Stimulated activated naive CD8-positive, alpha-beta T cell treated with anti-CD3 and anti-CD28 coated beads, Interleukin-15, amount 100 ng/mL, for 72 hours (primary cell): ENCODE measurements at regions not wholly inside any gene's neighbourhood (a gene's known extent, or its start where the extent isn't known, plus 50 kb on each side); places are given as distances from the start of the nearest gene placed in this dataset.

Experiments
- ATAC-seq: fragments of 150-1000 bp; cut with Tn5 transposase; 2 replicates; pipeline ENCODE4 v1.10.0; 2021; ENCODE audit warnings: mild to moderate bottlenecking, moderate library complexity
- DNase-seq, 2 donors: peaks; one replicate each; pipeline ENCODE4 v3.0.0; 2021 to 2022
- H3K27ac Mint-ChIP-seq, 2 donors: one replicate each; pipeline ENCODE4 v1.8.0; 2022; ENCODE audit warnings: mild to moderate bottlenecking in 2 of 2, mixed read lengths in 2 of 2, moderate library complexity in 2 of 2
- H3K27me3 Mint-ChIP-seq: one replicate; pipeline ENCODE4 v1.8.0; 2022; ENCODE audit warnings: mixed read lengths
- H3K4me1 Mint-ChIP-seq: one replicate; pipeline ENCODE4 v1.8.0; 2022; ENCODE audit warnings: mild to moderate bottlenecking, mixed read lengths
- H3K4me3 Mint-ChIP-seq, 2 donors: one replicate each; pipeline ENCODE4 v1.8.0; 2022; ENCODE audit warnings: mild to moderate bottlenecking in 2 of 2, mixed read lengths in 2 of 2, moderate library complexity in 1 of 2
- H3K9me3 Mint-ChIP-seq, 2 donors: one replicate each; pipeline ENCODE4 v1.8.0; 2022; ENCODE audit warnings: mixed read lengths in 2 of 2

DNA sequence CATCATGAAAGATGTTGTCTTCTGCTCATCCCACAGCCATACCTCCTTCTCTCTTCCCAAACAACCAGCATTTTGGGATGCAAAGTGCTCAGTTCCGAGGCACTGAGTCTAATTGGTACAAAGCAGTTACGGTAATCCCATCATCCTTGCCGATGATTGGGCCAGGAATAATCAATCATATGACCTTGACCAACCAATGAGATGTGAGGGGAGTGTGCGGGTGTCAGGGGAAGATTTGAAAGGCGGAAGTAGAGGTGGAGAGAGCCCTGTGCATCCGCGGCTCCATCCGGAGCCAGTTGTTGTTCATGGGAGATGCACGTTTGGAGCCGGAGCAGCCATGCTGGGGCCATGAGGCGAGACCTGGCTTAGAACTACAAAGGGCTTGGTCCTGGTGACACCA, 67.3 kb downstream of the SYNE3 start:
- no peak for ATAC-seq
- Mint-ChIP-seq H3K4me3 (no peak overlapping the region), H3K27me3 (no peaks in the 10 kb centered on the region), H3K27ac (peak overlapping the region in 1 of 2 donors; percentile 77), H3K4me1 (peaks cover 5% of the 10 kb centered on the region), H3K9me3 (no peaks in the 10 kb centered on the region)
- DNase-seq = no peak

DNA sequence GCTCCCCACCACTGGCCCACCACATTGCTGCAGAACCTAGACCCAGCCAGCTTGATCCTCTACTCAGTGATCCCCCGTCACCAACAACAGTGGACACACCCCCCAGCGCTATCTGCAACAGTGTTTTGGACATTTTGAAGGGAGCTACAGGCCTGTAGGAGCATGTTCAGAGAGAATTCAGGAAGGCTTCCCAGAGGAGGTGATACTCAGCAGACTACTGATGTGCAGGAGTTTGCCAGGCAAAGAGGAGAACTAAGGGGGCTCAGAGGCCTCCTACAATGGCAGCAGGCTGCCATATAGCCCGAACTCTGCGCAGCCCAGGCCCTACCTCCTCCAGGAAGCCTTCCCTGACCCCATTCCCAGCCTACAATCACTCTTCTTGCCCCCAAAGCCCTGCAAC, 70.0 kb downstream of the SYNE3 start:
- DNase-seq (no peak), ATAC-seq (peak; percentile 13)
- Mint-ChIP-seq H3K9me3 (no peaks in the 10 kb centered on the region), H3K4me3 (no peak overlapping the region), H3K27me3 (no peaks in the 10 kb centered on the region), H3K27ac (peak overlapping the region in 1 of 2 donors; percentile 69), H3K4me1 (peaks cover 13% of the 10 kb centered on the region)

DNA sequence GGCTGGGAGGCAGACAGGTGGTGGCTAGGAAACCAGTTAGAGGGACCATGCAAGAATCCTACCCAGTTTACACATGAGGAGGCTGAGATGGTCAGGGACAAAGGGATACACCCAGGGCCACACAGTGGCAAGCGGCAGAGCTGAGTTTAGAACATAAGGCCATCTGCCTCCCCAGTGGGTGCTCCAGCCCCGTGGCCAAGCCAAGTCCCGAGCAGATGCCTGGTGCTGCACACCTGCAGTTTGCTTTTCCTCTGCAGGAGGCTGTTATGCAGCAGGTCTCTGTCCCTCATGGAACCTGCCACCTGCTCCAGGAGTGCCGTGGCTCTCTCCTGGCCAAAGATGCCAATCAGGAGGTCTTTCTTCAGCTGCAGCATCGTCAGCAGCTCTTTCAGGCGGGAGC, 70.8 kb downstream of the SYNE3 start:
- Mint-ChIP-seq H3K9me3 (no peaks in the 10 kb centered on the region), H3K4me1 (peaks cover 13% of the 10 kb centered on the region), H3K27ac (no peak overlapping the region), H3K4me3 (no peak overlapping the region), H3K27me3 (no peaks in the 10 kb centered on the region)
- ATAC-seq (no peak), DNase-seq (no peak)

DNA sequence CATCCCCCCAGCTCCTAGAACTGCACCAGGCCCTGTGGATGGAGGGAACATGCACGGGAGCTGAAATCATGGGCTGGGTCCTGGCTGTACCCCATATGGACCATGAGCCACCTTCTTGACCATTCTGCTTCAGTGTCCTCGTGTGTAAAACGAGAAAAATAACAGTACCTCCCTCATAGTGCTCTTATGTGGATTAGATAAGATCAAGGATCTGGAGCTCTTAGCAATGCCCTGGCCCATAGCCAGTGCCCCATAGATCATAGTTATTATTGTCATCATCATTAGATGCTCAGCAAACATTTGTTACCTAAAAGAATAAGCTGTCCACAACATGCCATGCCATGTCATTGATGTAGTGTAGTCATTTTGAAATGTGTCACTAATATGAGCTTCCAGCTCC, 71.3 kb downstream of the SYNE3 start:
- H3K4me1 Mint-ChIP-seq = peaks cover 13% of the 10 kb centered on the region

DNA sequence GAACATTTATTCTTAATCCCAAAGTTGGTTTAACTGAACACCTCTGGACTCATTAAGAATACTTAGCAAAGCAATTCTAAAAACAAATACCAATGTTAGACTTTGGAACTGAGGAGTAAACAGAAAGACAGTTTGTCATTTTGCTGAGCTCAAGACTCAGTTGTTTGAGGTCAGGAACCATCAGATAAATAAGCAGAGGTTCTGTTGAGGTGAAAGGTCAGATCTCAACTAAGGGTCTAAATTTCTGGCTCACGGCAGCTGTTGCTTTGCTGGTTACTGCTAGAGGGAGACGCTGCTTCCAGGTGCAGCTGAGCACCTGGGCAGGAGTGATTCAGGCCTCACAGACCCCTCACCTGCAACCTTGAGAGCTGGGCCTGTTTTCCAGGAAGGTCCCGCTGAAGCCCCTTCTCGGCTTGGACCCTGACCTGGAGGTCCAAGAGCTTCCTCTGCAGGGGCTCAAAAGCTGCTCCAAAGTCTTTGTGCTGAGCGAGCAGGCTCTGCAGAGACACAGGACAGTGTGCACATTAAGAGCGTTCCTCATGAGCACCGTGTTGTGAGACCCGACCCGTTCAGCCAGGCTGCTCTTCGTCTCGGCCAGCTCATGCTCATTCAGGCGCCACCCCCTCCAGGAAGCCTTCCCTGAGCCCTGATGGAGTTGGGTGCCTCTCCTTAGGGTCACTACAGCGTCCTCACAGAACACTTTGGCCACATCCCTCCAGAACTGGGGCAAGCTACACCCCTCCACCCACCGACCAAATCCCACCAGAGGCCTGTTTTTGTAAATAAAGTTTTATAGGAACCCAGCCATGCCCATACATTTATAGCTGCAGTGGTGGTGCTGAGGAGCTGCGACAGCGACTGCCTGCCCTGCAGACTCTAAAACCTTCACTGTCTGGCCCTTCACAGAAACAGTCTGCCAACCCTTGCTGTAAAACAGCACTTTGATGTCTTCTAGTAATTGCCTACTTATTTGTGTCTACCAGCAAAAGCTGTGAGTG, 72.0 kb downstream of the SYNE3 start:
- Mint-ChIP-seq H3K4me1 (peaks cover 13% of the 10 kb centered on the region), H3K4me3 (no peak overlapping the region), H3K27ac (peak overlapping the region in 1 of 2 donors; percentile 53), H3K9me3 (no peaks in the 10 kb centered on the region), H3K27me3 (no peaks in the 10 kb centered on the region)
- no peak for ATAC-seq
- no peak for DNase-seq

More for the DNA sequence above, 71.3 kb downstream of the SYNE3 start:
- ATAC-seq = no peak
- Mint-ChIP-seq H3K4me3 (no peak overlapping the region), H3K27ac (peak overlapping the region in 1 of 2 donors; percentile 79), H3K9me3 (no peaks in the 10 kb centered on the region), H3K27me3 (no peaks in the 10 kb centered on the region)
- DNase-seq = no peak

DNA sequence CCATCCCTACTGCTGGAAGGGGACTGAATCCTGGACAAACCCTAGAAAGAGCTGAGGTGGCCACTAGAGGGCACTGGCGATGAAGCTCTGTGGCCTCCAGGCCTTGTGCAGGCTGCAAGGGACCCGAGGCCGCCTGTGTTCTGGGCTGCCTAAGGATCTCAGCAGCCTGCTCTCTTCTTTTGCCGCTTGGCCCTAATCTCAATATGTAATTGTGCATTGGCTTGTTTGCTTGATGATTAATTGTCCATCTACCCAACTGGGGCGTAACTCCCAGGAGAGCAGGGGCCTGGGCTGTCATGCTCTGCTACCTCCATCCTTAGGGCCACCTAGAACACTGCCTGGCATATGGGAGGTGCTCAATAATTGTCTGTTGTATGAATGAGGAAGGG, 73.8 kb downstream of the SYNE3 start:
- H3K9me3 Mint-ChIP-seq = no peaks in the 10 kb centered on the region
- no peak overlapping the region for H3K27ac Mint-ChIP-seq
- peak; percentile 93 for ATAC-seq
- peak; percentile 60 to 64 for DNase-seq
- no peak overlapping the region for H3K4me3 Mint-ChIP-seq
- peaks cover 13% of the 10 kb centered on the region for H3K4me1 Mint-ChIP-seq
- H3K27me3 Mint-ChIP-seq = no peaks in the 10 kb centered on the region

DNA sequence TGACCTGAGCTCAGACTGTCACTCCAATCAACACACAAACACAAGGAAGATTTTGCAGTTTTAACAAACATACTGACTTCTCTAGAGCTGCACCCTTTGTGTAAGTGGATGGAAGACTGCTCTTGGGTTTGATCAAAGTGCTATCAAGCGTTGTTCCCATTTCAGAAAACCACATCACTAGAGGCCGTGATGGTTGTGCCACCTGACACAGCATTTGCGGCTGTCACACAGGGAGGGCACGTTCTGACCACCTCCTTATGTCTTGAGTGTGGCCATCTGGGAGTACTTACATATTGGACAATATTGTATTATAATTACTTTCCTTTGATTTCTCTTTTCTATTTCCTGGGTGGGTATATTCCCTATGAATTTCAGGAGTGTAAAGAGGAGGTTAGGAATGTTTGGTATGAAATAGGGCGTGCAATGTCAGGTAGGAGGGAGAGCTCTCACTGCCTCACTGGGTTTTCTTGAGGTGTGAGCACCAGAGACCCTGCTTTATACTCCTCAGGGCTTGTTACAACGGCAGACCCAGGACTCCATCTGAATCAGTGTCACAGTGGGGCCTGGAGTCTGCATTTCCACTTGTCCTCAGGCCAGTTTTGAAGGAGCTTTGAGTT, 74.3 kb downstream of the SYNE3 start:
- Mint-ChIP-seq H3K27ac (peak overlapping the region in 1 of 2 donors; percentile 71), H3K4me3 (no peak overlapping the region), H3K4me1 (peaks cover 13% of the 10 kb centered on the region), H3K27me3 (no peaks in the 10 kb centered on the region), H3K9me3 (no peaks in the 10 kb centered on the region)
- ATAC-seq = peak; percentile 25
- DNase-seq = no peak

DNA sequence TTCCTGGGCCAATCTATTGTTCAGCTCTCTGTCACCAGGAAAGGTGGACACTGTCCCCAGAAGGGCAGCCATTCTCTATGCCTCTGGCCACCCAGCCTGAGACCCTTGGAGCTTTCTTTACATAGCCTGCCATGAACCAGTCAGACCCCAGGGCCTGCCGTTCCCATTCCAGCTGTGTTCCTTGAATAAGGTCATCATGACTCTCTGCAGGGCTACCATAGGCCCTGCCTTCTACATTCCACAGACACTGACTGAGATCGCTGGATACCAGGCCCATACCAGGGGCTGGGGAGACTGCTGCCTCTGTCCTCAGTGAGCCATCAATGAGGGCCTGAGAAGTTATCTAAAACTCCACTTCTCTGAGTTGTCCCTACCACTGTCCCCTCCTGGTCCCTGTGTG, 75.5 kb downstream of the SYNE3 start:
- Mint-ChIP-seq H3K27me3 (no peaks in the 10 kb centered on the region), H3K9me3 (no peaks in the 10 kb centered on the region)

DNA sequence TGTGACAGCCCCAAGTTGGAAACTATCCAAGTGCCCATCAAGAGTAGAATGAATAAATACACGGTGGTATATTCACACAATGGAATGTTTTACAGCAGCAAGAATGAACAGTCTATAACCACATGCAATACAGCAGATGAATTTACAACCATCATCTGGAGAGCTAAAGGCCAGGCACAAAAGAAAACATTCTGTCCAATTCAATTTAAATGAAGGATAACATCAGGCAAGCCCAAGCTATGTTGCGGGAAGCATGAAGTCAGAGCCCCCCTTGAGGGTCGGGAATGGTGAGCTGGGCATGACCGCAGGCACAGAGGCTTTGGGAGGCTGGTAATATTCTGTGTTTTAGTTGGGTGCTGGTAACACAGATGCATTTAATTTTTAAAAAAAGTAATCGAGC, 76.0 kb downstream of the SYNE3 start:
- DNase-seq (no peak), ATAC-seq (no peak)
- Mint-ChIP-seq H3K9me3 (no peaks in the 10 kb centered on the region), H3K4me3 (no peak overlapping the region), H3K27ac (peak overlapping the region in 1 of 2 donors; percentile 78), H3K27me3 (no peaks in the 10 kb centered on the region), H3K4me1 (peaks cover 13% of the 10 kb centered on the region)

More for the DNA sequence above, 75.5 kb downstream of the SYNE3 start:
- ATAC-seq (no peak), DNase-seq (no peak)
- peaks cover 13% of the 10 kb centered on the region for H3K4me1 Mint-ChIP-seq
- H3K27ac Mint-ChIP-seq = no peak overlapping the region
- no peak overlapping the region for H3K4me3 Mint-ChIP-seq

DNA sequence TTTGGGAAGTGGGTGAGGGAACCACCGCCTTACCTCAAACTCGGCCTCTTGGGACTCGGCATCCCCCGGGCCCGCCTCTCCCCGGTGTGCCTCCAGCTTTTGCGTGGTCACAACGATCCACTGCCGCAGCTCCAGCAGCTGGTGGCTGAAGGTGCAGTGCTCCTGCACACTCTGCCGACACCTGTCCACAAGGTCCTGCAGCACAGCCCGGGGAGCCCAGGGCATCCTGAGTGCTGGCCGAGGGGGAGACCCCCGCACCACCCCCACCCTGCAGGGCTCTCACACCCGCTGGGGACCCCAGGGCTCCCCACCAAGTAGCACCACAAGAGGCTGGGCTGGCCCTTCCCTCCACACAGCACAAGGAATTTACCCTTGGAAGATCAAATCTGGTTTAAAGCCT, 76.6 kb downstream of the SYNE3 start:
- H3K27me3 Mint-ChIP-seq = no peaks in the 10 kb centered on the region
- H3K4me3 Mint-ChIP-seq = no peak overlapping the region
- ATAC-seq (no peak), DNase-seq (no peak)
- H3K27ac Mint-ChIP-seq = no peak overlapping the region
- H3K9me3 Mint-ChIP-seq = no peaks in the 10 kb centered on the region
- H3K4me1 Mint-ChIP-seq = peaks cover 12% of the 10 kb centered on the region

DNA sequence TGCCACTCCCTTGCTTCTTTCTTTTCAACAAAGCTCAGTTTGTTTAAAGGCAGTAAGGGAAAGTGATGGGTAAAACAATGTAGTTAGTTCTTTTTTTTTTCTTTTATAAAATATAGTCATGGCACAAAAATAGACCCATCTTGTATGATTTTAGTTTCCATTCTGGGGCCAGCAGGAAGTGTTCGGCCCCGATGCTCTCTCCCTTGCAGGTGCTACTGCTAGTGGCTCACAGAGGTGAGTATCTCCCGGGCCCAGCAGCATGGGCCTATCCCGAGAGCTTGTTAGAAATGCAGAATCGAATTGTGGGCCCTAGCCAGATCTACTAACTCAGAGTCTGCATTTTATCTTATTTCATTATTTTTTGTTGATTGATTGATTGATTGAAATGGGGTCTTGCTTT, 78.7 kb downstream of the SYNE3 start:
- Mint-ChIP-seq H3K4me1 (peaks cover 3% of the 10 kb centered on the region), H3K4me3 (no peak overlapping the region), H3K27ac (no peak overlapping the region), H3K27me3 (no peaks in the 10 kb centered on the region), H3K9me3 (no peaks in the 10 kb centered on the region)
- DNase-seq = no peak
- no peak for ATAC-seq

DNA sequence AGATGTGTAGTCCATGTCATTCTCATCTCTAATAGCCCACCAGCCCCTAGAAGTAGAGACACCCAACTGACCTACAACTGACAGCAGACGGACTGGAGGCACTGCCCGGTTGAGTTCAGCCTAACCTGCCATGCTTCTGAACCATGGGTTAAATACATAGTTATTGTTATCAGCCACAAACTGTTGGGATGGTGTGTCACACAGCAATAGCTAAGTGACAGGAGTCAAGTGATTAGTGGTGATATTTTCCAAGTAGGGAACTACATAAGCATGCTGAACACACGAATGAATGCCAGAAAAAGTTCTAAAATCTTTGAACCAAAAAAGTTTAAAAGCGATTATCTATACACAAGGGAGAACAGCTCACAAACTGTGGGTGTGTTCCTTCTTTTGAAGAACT, 80.1 kb downstream of the SYNE3 start:
- ATAC-seq (no peak), DNase-seq (no peak)
- no peaks in the 10 kb centered on the region for H3K27me3 Mint-ChIP-seq
- no peaks in the 10 kb centered on the region for H3K4me1 Mint-ChIP-seq
- no peak overlapping the region for H3K4me3 Mint-ChIP-seq
- H3K9me3 Mint-ChIP-seq = no peaks in the 10 kb centered on the region
- H3K27ac Mint-ChIP-seq = no peak overlapping the region

DNA sequence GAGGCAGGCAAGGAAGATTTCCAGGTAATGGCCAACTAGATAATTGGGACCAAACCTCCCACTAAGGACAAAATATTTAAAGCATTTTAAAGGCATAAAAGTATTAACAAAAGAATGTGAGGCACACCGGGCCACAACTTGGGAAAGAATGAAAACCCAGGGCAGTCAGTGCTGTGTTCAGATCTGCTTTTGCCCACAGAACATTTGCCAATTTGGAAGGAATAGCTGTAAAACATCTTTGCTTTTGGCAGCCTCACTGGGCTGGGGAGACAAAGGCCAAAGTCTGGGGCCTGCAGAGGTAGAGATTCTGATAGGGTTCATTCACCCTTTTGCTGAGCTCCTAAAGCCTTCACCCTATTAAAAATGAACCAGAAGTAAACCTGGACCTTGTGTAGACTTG, 82.3 kb downstream of the SYNE3 start:
- ATAC-seq (no peak), DNase-seq (no peak)
- H3K9me3 Mint-ChIP-seq = no peaks in the 10 kb centered on the region
- no peaks in the 10 kb centered on the region for H3K4me1 Mint-ChIP-seq
- no peak overlapping the region for H3K4me3 Mint-ChIP-seq
- H3K27me3 Mint-ChIP-seq = no peaks in the 10 kb centered on the region
- H3K27ac Mint-ChIP-seq = no peak overlapping the region

DNA sequence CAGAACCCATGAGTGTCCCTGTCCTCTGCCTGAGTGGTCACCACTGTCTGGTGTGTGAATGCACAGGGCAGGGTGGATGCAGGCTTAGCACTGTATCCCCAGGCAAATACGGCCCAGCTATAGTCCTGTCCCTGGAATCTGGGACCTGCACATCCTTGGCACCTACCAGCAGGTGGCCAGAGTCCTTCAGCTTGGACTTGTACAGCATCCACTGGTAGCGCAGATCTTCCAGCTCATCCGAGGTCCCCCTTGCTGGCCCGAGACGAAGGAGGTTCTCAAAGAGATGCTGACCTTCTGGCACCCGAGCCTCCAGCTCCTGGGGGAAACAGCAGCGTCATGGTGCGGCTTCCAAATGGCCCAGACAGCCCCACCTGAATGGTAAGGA, 83.4 kb downstream of the SYNE3 start:
- ATAC-seq (no peak), DNase-seq (no peak)
- H3K27ac Mint-ChIP-seq = no peak overlapping the region
- no peaks in the 10 kb centered on the region for H3K9me3 Mint-ChIP-seq
- H3K4me1 Mint-ChIP-seq = no peaks in the 10 kb centered on the region
- H3K27me3 Mint-ChIP-seq = no peaks in the 10 kb centered on the region
- H3K4me3 Mint-ChIP-seq = no peak overlapping the region

DNA sequence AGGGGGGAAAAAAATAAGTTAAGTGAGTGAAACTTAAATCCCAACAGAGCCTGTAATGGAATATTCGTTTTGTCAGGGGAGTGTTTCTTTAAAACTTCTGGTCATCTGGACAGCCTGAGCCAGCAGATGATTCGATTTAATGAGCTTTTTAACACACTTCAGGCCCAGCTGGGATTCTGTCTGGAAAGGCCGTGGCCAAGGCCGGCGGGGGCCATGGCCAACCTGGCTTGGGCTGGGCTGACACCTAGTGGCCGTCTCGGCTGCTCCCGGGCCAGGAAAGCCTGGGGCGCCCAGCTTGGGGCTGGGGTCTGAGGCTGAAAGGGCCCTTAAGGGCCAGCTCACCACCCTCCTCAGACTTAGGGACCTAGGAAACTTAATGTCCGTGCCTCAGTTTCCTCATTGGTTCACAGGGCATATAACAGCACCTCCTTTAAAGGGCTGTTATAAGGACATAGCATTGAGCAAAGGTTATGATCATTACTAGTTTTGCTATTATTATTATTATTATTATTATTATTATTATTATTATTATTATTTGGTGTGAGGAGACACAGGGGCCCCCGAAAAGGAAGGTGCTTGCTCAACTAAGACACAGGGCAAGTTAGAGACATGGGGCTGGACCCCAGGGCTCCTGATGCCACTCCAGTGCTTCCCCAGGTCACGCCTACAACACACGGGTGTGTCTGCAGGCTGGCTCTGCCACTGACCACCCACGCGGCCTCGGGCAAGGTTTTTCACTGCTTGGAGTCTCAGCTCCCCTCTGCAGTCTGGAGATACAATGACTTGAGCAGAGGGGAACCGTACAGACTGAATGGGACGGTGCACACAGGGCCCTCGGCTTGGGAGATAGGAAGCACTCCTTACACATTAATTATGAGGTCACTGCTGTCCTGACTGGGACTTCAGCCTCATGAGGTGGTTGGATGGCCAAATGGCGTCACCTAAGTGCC, 84.0 kb downstream of the SYNE3 start:
- no peak overlapping the region for H3K27ac Mint-ChIP-seq
- no peak overlapping the region for H3K4me3 Mint-ChIP-seq
- H3K27me3 Mint-ChIP-seq = no peaks in the 10 kb centered on the region
- no peaks in the 10 kb centered on the region for H3K9me3 Mint-ChIP-seq
- DNase-seq (no peak), ATAC-seq (no peak)
- peaks cover 6% of the 10 kb centered on the region for H3K4me1 Mint-ChIP-seq
